WTC11 (cell line): ENCODE measurements at regions not wholly inside any gene's neighbourhood (a gene's known extent, or its start where the extent isn't known, plus 50 kb on each side); places are given as distances from the start of the nearest gene placed in this dataset.

Experiments
- ATAC-seq: fragments of 200-7000 bp; cut with Tn5 transposase; 2 replicates; pipeline ENCODE4 v1.10.0; 2021; ENCODE audit warnings: mild to moderate bottlenecking, moderate library complexity
- CTCF ChIA-PET: fragments of 300-600 bp; sonication (Branson Sonifier 250); formaldehyde crosslinking; loops from one replicate; lab custom pipeline; 2021; ENCODE audit warnings: antibody characterized with exemption; lab: Charles Lee
- POLR2A ChIA-PET: fragments of 350-600 bp; sonication (Branson Sonifier 250); formaldehyde crosslinking; loops from one replicate; lab custom pipeline; 2021; ENCODE audit warnings: antibody characterized with exemption; lab: Charles Lee
- DNase-seq: peaks from one replicate; pipeline ENCODE4 v3.0.0; 2021; ENCODE audit warnings: low spot score
- H3K27ac Mint-ChIP-seq: 2 replicates; pipeline ENCODE4 v1.8.0; 2021; ENCODE audit warnings: mixed read lengths
- H3K27me3 Mint-ChIP-seq: 2 replicates; pipeline ENCODE4 v1.8.0; 2021; ENCODE audit warnings: low read depth, mild to moderate bottlenecking, moderate library complexity, mixed read lengths
- H3K36me3 Mint-ChIP-seq: 2 replicates; pipeline ENCODE4 v1.8.0; 2021; ENCODE audit warnings: mixed read lengths
- H3K4me1 Mint-ChIP-seq: 2 replicates; pipeline ENCODE4 v1.8.0; 2022; ENCODE audit warnings: mixed read lengths
- H3K4me3 Mint-ChIP-seq: 2 replicates; pipeline ENCODE4 v1.8.0; 2021; ENCODE audit warnings: mild to moderate bottlenecking, moderate library complexity, mixed read lengths
- H3K9me3 Mint-ChIP-seq: 2 replicates; pipeline ENCODE4 v1.8.0; 2021; ENCODE audit warnings: mixed read lengths
- ARID4B ChIP-seq: sonication (generic); formaldehyde crosslinking; IDR thresholded peaks from 2 replicates; pipeline ENCODE4 v1.8.0; 2023; ENCODE audit warnings: missing genetic modification reagents, mild to moderate bottlenecking, borderline replicate concordance
- CBFB ChIP-seq: sonication (generic); formaldehyde crosslinking; IDR thresholded peaks from 2 replicates; pipeline ENCODE4 v1.8.1; 2022; ENCODE audit warnings: mild to moderate bottlenecking, low read depth, missing genetic modification reagents
- CREB1 ChIP-seq: sonication (generic); formaldehyde crosslinking; IDR thresholded peaks from 2 replicates; pipeline ENCODE4 v1.8.0; 2023; ENCODE audit warnings: mild to moderate bottlenecking, missing genetic modification reagents
- E2F5 ChIP-seq: sonication (generic); formaldehyde crosslinking; IDR thresholded peaks from 2 replicates; pipeline ENCODE4 v1.8.1; 2022; ENCODE audit warnings: mild to moderate bottlenecking, moderate library complexity, missing genetic modification reagents
- ELF4 ChIP-seq: sonication (generic); formaldehyde crosslinking; IDR thresholded peaks from 2 replicates; pipeline ENCODE4 v1.8.1; 2022; ENCODE audit warnings: low read depth, mild to moderate bottlenecking, moderate library complexity, missing genetic modification reagents
- ERG ChIP-seq: fragments of 250-450 bp; sonication (Bioruptor Pico); IDR thresholded peaks from 2 replicates; pipeline ENCODE4 v1.8.0; 2021; ENCODE audit warnings: mild to moderate bottlenecking
- ESRRA ChIP-seq: sonication (generic); formaldehyde crosslinking; IDR thresholded peaks from 2 replicates; pipeline ENCODE4 v1.8.1; 2022; ENCODE audit warnings: mild to moderate bottlenecking, missing genetic modification reagents, borderline replicate concordance
- FOXP1 ChIP-seq: sonication (generic); formaldehyde crosslinking; IDR thresholded peaks from 2 replicates; pipeline ENCODE4 v1.8.0; 2022; ENCODE audit warnings: missing genetic modification reagents, mild to moderate bottlenecking, moderate library complexity, borderline replicate concordance
- KAT7 ChIP-seq: sonication (generic); formaldehyde crosslinking; IDR thresholded peaks from 2 replicates; pipeline ENCODE4 v1.8.1; 2023; ENCODE audit warnings: missing genetic modification reagents, mild to moderate bottlenecking, borderline replicate concordance
- MLX ChIP-seq: sonication (generic); formaldehyde crosslinking; IDR thresholded peaks from 2 replicates; pipeline ENCODE4 v1.8.1; 2023; ENCODE audit warnings: mild to moderate bottlenecking, missing genetic modification reagents, moderate library complexity
- MXD4 ChIP-seq: fragments of 250-450 bp; sonication (Bioruptor Pico); IDR thresholded peaks from 2 replicates; pipeline ENCODE4 v1.8.0; 2021; ENCODE audit warnings: mild to moderate bottlenecking, moderate library complexity, borderline replicate concordance
- NFATC4 ChIP-seq: fragments of 250-450 bp; sonication (Bioruptor Pico); IDR thresholded peaks from 2 replicates; pipeline ENCODE4 v1.9.0; 2021; ENCODE audit warnings: mild to moderate bottlenecking
- NR2C2 ChIP-seq: sonication (generic); formaldehyde crosslinking; IDR thresholded peaks from 2 replicates; pipeline ENCODE4 v1.8.0; 2022; ENCODE audit warnings: mild to moderate bottlenecking, missing genetic modification reagents
- OVOL2 ChIP-seq: fragments of 250-450 bp; sonication (Bioruptor Pico); IDR thresholded peaks from 2 replicates; pipeline ENCODE4 v1.9.0; 2021; ENCODE audit warnings: mild to moderate bottlenecking, borderline replicate concordance
- SOX15 ChIP-seq: fragments of 250-450 bp; sonication (Bioruptor Pico); IDR thresholded peaks from 2 replicates; pipeline ENCODE4 v1.9.0; 2021; ENCODE audit warnings: mild to moderate bottlenecking
- STAT6 ChIP-seq: sonication (generic); formaldehyde crosslinking; conservative IDR thresholded peaks from 2 replicates; pipeline ENCODE4 v1.8.1; 2023; ENCODE audit warnings: mild to moderate bottlenecking, low read depth, missing genetic modification reagents, moderate library complexity
- TEAD1 ChIP-seq: sonication (generic); formaldehyde crosslinking; IDR thresholded peaks from 2 replicates; pipeline ENCODE4 v1.8.0; 2022; ENCODE audit warnings: mild to moderate bottlenecking, missing genetic modification reagents
- ZNF671 ChIP-seq: fragments of 250-450 bp; sonication (Bioruptor Pico); IDR thresholded peaks from 2 replicates; pipeline ENCODE4 v1.8.0; 2021; ENCODE audit warnings: mild to moderate bottlenecking
- ZSCAN18 ChIP-seq: fragments of 250-450 bp; sonication (Bioruptor Pico); IDR thresholded peaks from 2 replicates; pipeline ENCODE4 v2.1.2; 2022; ENCODE audit warnings: mild to moderate bottlenecking, moderate library complexity

GRCh38 chr2:64234150-64234549 is 89.9 kb upstream of the PELI1 start (continued):
- no peak for TF ChIP-seq STAT6 (CRISPR knock-in tag)
- no peak for TF ChIP-seq MLX (CRISPR knock-in tag)

- ChIA-PET POLR2A (no interaction called here), CTCF (no interaction called here)
- TF ChIP-seq NFATC4 (CRISPR knock-in tag) (no peak), MXD4 (CRISPR knock-in tag) (no peak), FOXP1 (CRISPR knock-in tag) (no peak), SOX15 (CRISPR knock-in tag) (no peak), ARID4B (no peak)
- H3K27me3 Mint-ChIP-seq: no peaks in the 10 kb centered on the region
- H3K4me1 Mint-ChIP-seq: peaks cover 28% of the 10 kb centered on the region
- peaks cover 3% of the 10 kb centered on the region for H3K36me3 Mint-ChIP-seq
- no peaks in the 10 kb centered on the region for H3K9me3 Mint-ChIP-seq
- H3K4me3 Mint-ChIP-seq: no peak overlapping the region
- DNase-seq (no peak), ATAC-seq (no peak)
- no peak overlapping the region for H3K27ac Mint-ChIP-seq
Observed at GRCh38 chr2:64234785-64235184, 90.6 kb upstream of the PELI1 start.

- no peaks in the 10 kb centered on the region for H3K27me3 Mint-ChIP-seq
- ATAC-seq (no peak), DNase-seq (no peak)
- no peak overlapping the region for H3K27ac Mint-ChIP-seq
- H3K9me3 Mint-ChIP-seq: peaks cover 4% of the 10 kb centered on the region
- ChIA-PET CTCF (interaction anchor here (0.7 kb wide), 1 partner anchor 9 kb away, joined by 3 read pairs; no protein-coding TSS in a partner anchor), POLR2A (interaction anchor here (0.7 kb wide), 2 partner anchors 9 to 32 kb away, joined by 3 to 5 read pairs; no protein-coding TSS in a partner anchor)
- peaks cover 16% of the 10 kb centered on the region for H3K4me1 Mint-ChIP-seq
- H3K4me3 Mint-ChIP-seq: no peak overlapping the region
- no peaks in the 10 kb centered on the region for H3K36me3 Mint-ChIP-seq
- no peak for TF ChIP-seq ESRRA (CRISPR knock-in tag)
- TF ChIP-seq ELF4 (CRISPR knock-in tag): no peak
- no peak for TF ChIP-seq TEAD1 (CRISPR knock-in tag)
- TF ChIP-seq MLX (CRISPR knock-in tag): no peak
- no peak for TF ChIP-seq OVOL2 (CRISPR knock-in tag)
- no peak for TF ChIP-seq KAT7 (CRISPR knock-in tag)
- TF ChIP-seq ERG (CRISPR knock-in tag): no peak
- no peak for TF ChIP-seq CREB1 (CRISPR knock-in tag)
- TF ChIP-seq ZNF671 (CRISPR knock-in tag): no peak
- TF ChIP-seq CBFB (CRISPR knock-in tag): no peak
- no peak for TF ChIP-seq NR2C2 (CRISPR knock-in tag)
- TF ChIP-seq E2F5 (CRISPR knock-in tag): no peak
- no peak for TF ChIP-seq ZSCAN18 (CRISPR knock-in tag)
Observed at GRCh38 chr2:64237266-64237665, 93.0 kb upstream of the PELI1 start.
